Erythroblast (primary cell): ENCODE measurements at regions not wholly inside any gene's neighbourhood (a gene's known extent, or its start where the extent isn't known, plus 50 kb on each side); places are given as distances from the start of the nearest gene placed in this dataset.

Source experiments
- GATA1 ChIP-seq: IDR thresholded peaks from 2 replicates; pipeline ENCODE4 v1.6.1; 2011; ENCODE audit warnings: low read depth, mild to moderate bottlenecking, control low read depth, low read length, moderate library complexity
- POLR2A ChIP-seq: IDR thresholded peaks from 2 replicates; pipeline ENCODE4 v1.6.1; 2011; ENCODE audit warnings: mild to moderate bottlenecking, low read length

GRCh38 chr9:88725300-88726019 lies 190.5 kb downstream of the NXNL2 start:
- TF ChIP-seq POLR2A: no peak
- no peak for TF ChIP-seq GATA1
